Mesenchymal stem cell (in vitro differentiated cells and primary cell): ENCODE measurements at regions not wholly inside any gene's neighbourhood (a gene's known extent, or its start where the extent isn't known, plus 50 kb on each side); places are given as distances from the start of the nearest gene placed in this dataset.
A peak's percentile ranks its signal among the peaks of the same experiment; 100 is the strongest.
"Not testable (repeated sequence)": the region's sequence is repeated elsewhere in the genome, so short reads cannot be mapped to it uniquely, and the experiment has no call there.

ENCODE experiments used
- DNase-seq: peaks from one replicate; pipeline ENCODE4 v3.0.0-alpha.2; 2013
- H2AFZ ChIP-seq: one replicate; pipeline ENCODE4 v1.6.1; 2013; ENCODE audit warnings: low read depth, mild to moderate bottlenecking, control low read depth, inconsistent platforms, low read length, moderate library complexity
- H2AK5ac ChIP-seq: 2 replicates; pipeline ENCODE4 v1.6.1; 2013; ENCODE audit warnings: low read length, moderate library complexity, mild to moderate bottlenecking, inconsistent platforms; ENCODE audit not compliant: severe bottlenecking
- H2BK120ac ChIP-seq: one replicate; pipeline ENCODE4 v1.6.1; 2013; ENCODE audit warnings: low read depth, mild to moderate bottlenecking, inconsistent platforms, low read length, moderate library complexity
- H2BK12ac ChIP-seq, 2 experiments: one replicate each; pipeline ENCODE4 v1.6.1; 2013; ENCODE audit warnings: inconsistent platforms in 2 of 2, low read length in 2 of 2, mild to moderate bottlenecking in 2 of 2, moderate library complexity in 2 of 2, control low read depth in 1 of 2
- H2BK15ac ChIP-seq: one replicate; pipeline ENCODE4 v1.6.1; 2013; ENCODE audit warnings: mild to moderate bottlenecking, low read depth, inconsistent platforms; ENCODE audit not compliant: poor library complexity, severe bottlenecking
- H2BK5ac ChIP-seq: 2 replicates; pipeline ENCODE4 v1.6.1; 2013; ENCODE audit warnings: low read depth, mild to moderate bottlenecking, low read length, control low read depth, inconsistent platforms; ENCODE audit not compliant: poor library complexity, severe bottlenecking
- H3K14ac ChIP-seq, 2 experiments: one replicate each; pipeline ENCODE4 v1.6.1; 2013; ENCODE audit warnings: inconsistent platforms in 2 of 2, low read length in 2 of 2, control low read depth in 1 of 2, mild to moderate bottlenecking in 1 of 2, moderate library complexity in 1 of 2
- H3K18ac ChIP-seq, 2 experiments: one replicate each; pipeline ENCODE4 v1.6.1; 2013; ENCODE audit warnings: inconsistent platforms in 2 of 2, low read length in 2 of 2, control low read depth in 1 of 2, low read depth in 1 of 2, mild to moderate bottlenecking in 1 of 2
- H3K23ac ChIP-seq, 2 experiments: one replicate each; pipeline ENCODE4 v1.6.1; 2013; ENCODE audit warnings: inconsistent platforms in 2 of 2, low read length in 2 of 2, mild to moderate bottlenecking in 2 of 2, moderate library complexity in 2 of 2, control low read depth in 1 of 2
- H3K27ac ChIP-seq: 2 replicates; pipeline ENCODE4 v1.5.1; 2013; ENCODE audit warnings: mild to moderate bottlenecking, moderate library complexity, low read length, control low read depth, inconsistent platforms; ENCODE audit not compliant: poor library complexity, severe bottlenecking
- H3K27me3 ChIP-seq, 2 experiments: 2 replicates each; pipeline versions ENCODE4 v1.6.1 to v1.7.0; 2013; ENCODE audit warnings: low read length in 2 of 2, mild to moderate bottlenecking in 2 of 2, moderate library complexity in 2 of 2, control low read depth in 1 of 2, inconsistent platforms in 1 of 2; ENCODE audit not compliant: control insufficient read depth in 1 of 2, insufficient read depth in 1 of 2
- H3K36me3 ChIP-seq, 2 experiments: 2 replicates each; pipeline versions ENCODE4 v1.6.1 to v1.7.0; 2013; ENCODE audit warnings: low read length in 2 of 2, control low read depth in 1 of 2, inconsistent platforms in 1 of 2, low read depth in 1 of 2, mild to moderate bottlenecking in 1 of 2; ENCODE audit not compliant: insufficient read depth in 2 of 2, control insufficient read depth in 1 of 2
- H3K4ac ChIP-seq, 2 experiments: one replicate each; pipeline ENCODE4 v1.6.1; 2013; ENCODE audit warnings: inconsistent platforms in 2 of 2, low read length in 2 of 2, mild to moderate bottlenecking in 2 of 2, moderate library complexity in 2 of 2, control low read depth in 1 of 2, low read depth in 1 of 2
- H3K4me1 ChIP-seq: 2 replicates; pipeline ENCODE4 v1.6.1; 2013; ENCODE audit warnings: low read depth, low read length, control low read depth; ENCODE audit not compliant: control insufficient read depth, insufficient read depth
- H3K4me2 ChIP-seq: 2 replicates; pipeline ENCODE4 v1.6.1; 2013; ENCODE audit warnings: low read length, mild to moderate bottlenecking, inconsistent platforms; ENCODE audit not compliant: poor library complexity, severe bottlenecking
- H3K4me3 ChIP-seq, 2 experiments: 2 replicates each; pipeline versions ENCODE4 v1.5.1 to v1.7.0; 2013; ENCODE audit warnings: low read length in 2 of 2, mild to moderate bottlenecking in 2 of 2, control low read depth in 1 of 2, low read depth in 1 of 2; ENCODE audit not compliant: insufficient read depth in 1 of 2
- H3K79me1 ChIP-seq: replicated peaks from 2 replicates; pipeline ENCODE4 v1.6.1; 2013; ENCODE audit warnings: mild to moderate bottlenecking, control low read depth, low read length, inconsistent platforms; ENCODE audit not compliant: poor library complexity, severe bottlenecking
- H3K9ac ChIP-seq: 2 replicates; pipeline ENCODE4 v1.7.0; 2013; ENCODE audit warnings: mild to moderate bottlenecking, low read length, moderate library complexity
- H3K9me3 ChIP-seq: 2 replicates; pipeline ENCODE4 v1.7.0; 2013; ENCODE audit warnings: mild to moderate bottlenecking, low read length; ENCODE audit not compliant: control insufficient read depth
- H4K8ac ChIP-seq: one replicate; pipeline ENCODE4 v1.6.1; 2013; ENCODE audit warnings: inconsistent platforms, mild to moderate bottlenecking, low read length, moderate library complexity
- H4K91ac ChIP-seq: one replicate; pipeline ENCODE4 v1.6.1; 2013; ENCODE audit warnings: mild to moderate bottlenecking, low read length, inconsistent platforms
- WGBS: methylation state at CpG from one replicate; pipeline ENCODE4 v1.1.7; 2013; ENCODE audit warnings: mixed read lengths; 5-methylcytosine and 5-hydroxymethylcytosine counted together

DNA sequence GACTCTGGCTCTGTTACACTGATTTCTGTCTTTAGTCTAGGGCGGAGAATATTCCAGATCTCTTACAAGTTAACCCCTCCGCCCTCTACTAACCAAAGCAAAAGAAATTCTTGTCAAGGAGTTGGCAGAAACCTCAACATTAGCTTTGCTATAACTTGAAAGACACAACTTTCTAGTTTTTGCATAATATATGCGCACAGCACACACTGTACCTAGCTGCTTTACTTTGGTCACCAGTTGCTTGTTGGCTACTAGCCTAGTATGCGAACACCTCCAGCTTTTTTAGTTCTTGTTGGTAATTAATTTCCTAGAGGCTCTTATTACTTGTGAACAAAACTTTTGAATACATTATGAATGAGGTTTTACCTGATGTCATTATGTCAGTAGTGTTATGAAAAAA, 348.8 kb upstream of the C2CD4B start:
- Histone ChIP-seq H4K91ac (no peak overlapping the region), H3K79me1 (peaks cover 29% of the 10 kb centered on the region), H3K27me3 (no peaks in the 10 kb centered on the region), H4K8ac (no peak overlapping the region), H2BK15ac (no peak overlapping the region), H2AK5ac (no peak overlapping the region), H2BK5ac (no peak overlapping the region), H3K14ac (no peak overlapping the region), H2AFZ (no peak overlapping the region), H2BK120ac (no peak overlapping the region), H3K9ac (no peak overlapping the region), H3K18ac (no peak overlapping the region), H3K9me3 (no peaks in the 10 kb centered on the region), H3K36me3 (no peaks in the 10 kb centered on the region), H3K4me2 (no peak overlapping the region), H3K27ac (no peak overlapping the region), H2BK12ac (no peak overlapping the region), H3K4me3 (no peak overlapping the region), H3K23ac (no peak overlapping the region), H3K4ac (no peak overlapping the region), H3K4me1 (peaks cover 6% of the 10 kb centered on the region)
- no peak for DNase-seq
- WGBS, result 92% methylated on average over 2 of the region's 4 CpGs

GRCh38 chr15:62515696-62516395, 350.8 kb upstream of the C2CD4B start:
- no peak overlapping the region for H4K8ac ChIP-seq
- peaks cover 23% of the 10 kb centered on the region for H3K79me1 ChIP-seq
- no peak overlapping the region for H3K18ac ChIP-seq
- no peak overlapping the region for H2AFZ ChIP-seq
- peak overlapping the region in 1 of 2 experiments; percentile 64 for H3K14ac ChIP-seq
- H3K36me3 ChIP-seq, result no peaks in the 10 kb centered on the region
- no peak overlapping the region for H2BK15ac ChIP-seq
- H3K4me2 ChIP-seq, result no peak overlapping the region
- H3K27me3 ChIP-seq, result no peaks in the 10 kb centered on the region
- H4K91ac ChIP-seq, result no peak overlapping the region
- DNase-seq, result no peak
- no peak overlapping the region for H3K4ac ChIP-seq
- no peaks in the 10 kb centered on the region for H3K9me3 ChIP-seq
- H2AK5ac ChIP-seq, result no peak overlapping the region
- H3K27ac ChIP-seq, result no peak overlapping the region
- WGBS, result 87% methylated on average over 6 of the region's 7 CpGs
- H3K4me3 ChIP-seq, result no peak overlapping the region
- no peak overlapping the region for H2BK5ac ChIP-seq
- H3K4me1 ChIP-seq, result peaks cover 4% of the 10 kb centered on the region
- H2BK120ac ChIP-seq, result no peak overlapping the region
- H3K23ac ChIP-seq, result no peak overlapping the region
- H3K9ac ChIP-seq, result no peak overlapping the region
- H2BK12ac ChIP-seq, result peak overlapping the region in 1 of 2 experiments; percentile 24

- Histone ChIP-seq H3K9me3 (no peaks in the 10 kb centered on the region), H2BK120ac (no peak overlapping the region), H3K23ac (no peak overlapping the region), H3K27me3 (no peaks in the 10 kb centered on the region), H3K9ac (no peak overlapping the region), H3K18ac (no peak overlapping the region), H3K14ac (no peak overlapping the region), H2AFZ (no peak overlapping the region), H4K8ac (no peak overlapping the region), H3K27ac (no peak overlapping the region), H3K4me1 (peaks cover 4% of the 10 kb centered on the region), H2AK5ac (no peak overlapping the region), H3K4ac (no peak overlapping the region), H2BK5ac (no peak overlapping the region), H3K36me3 (no peaks in the 10 kb centered on the region), H3K79me1 (peaks cover 23% of the 10 kb centered on the region), H3K4me2 (no peak overlapping the region), H3K4me3 (no peak overlapping the region), H2BK15ac (no peak overlapping the region), H2BK12ac (no peak overlapping the region), H4K91ac (no peak overlapping the region)
- no peak for DNase-seq
- WGBS, result no CpG with 5 or more reads among the region's 1 CpG
These were observed 352.5 kb upstream of the C2CD4B start for GRCh38 chr15:62517541-62517940.

- not testable (repeated sequence) for H2BK120ac ChIP-seq, H3K23ac ChIP-seq, H3K18ac ChIP-seq, H3K27me3 ChIP-seq, H4K91ac ChIP-seq, H3K4ac ChIP-seq, H2BK12ac ChIP-seq, H3K14ac ChIP-seq, H3K9ac ChIP-seq, H2AK5ac ChIP-seq, H3K36me3 ChIP-seq, H3K4me1 ChIP-seq, H3K9me3 ChIP-seq, H3K4me3 ChIP-seq, H2AFZ ChIP-seq, H2BK15ac ChIP-seq, H3K4me2 ChIP-seq, H3K27ac ChIP-seq, DNase-seq, H4K8ac ChIP-seq, H2BK5ac ChIP-seq
- H3K79me1 ChIP-seq, result peaks cover 19% of the 10 kb centered on the region
- 100% methylated on average over 4 of the region's 6 CpGs for WGBS
These were observed 353.6 kb upstream of the C2CD4B start for GRCh38 chr15:62518666-62519065.
